Activated CD4-positive, alpha-beta T cell treated with anti-CD3 and anti-CD28 coated beads for 36 hours (primary cell): ENCODE measurements at regions not wholly inside any gene's neighbourhood (a gene's known extent, or its start where the extent isn't known, plus 50 kb on each side); places are given as distances from the start of the nearest gene placed in this dataset.
"Not testable (repeated sequence)": the region's sequence is repeated elsewhere in the genome, so short reads cannot be mapped to it uniquely, and the experiment has no call there.

Source experiments
- ATAC-seq: fragments of 200-7000 bp; cut with Tn5 transposase; one replicate; pipeline ENCODE4 v1.10.0; 2021; ENCODE audit warnings: mild to moderate bottlenecking, moderate library complexity
- CTCF ChIA-PET: fragments of 350-600 bp; sonication (Branson Sonifier 250); formaldehyde crosslinking; loops from one replicate; lab custom pipeline; 2021; ENCODE audit warnings: antibody characterized with exemption; lab: Charles Lee
- POLR2A ChIA-PET: fragments of 350-600 bp; sonication (Branson Sonifier 250); formaldehyde crosslinking; loops from one replicate; lab custom pipeline; 2021; ENCODE audit warnings: antibody characterized with exemption, inconsistent platforms; lab: Charles Lee
- DNase-seq: peaks from one replicate; pipeline ENCODE4 v3.0.0-alpha.2; 2020
- H3K27ac Mint-ChIP-seq: one replicate; pipeline ENCODE4 v1.8.0; 2021; ENCODE audit warnings: mixed read lengths
- H3K27me3 Mint-ChIP-seq: one replicate; pipeline ENCODE4 v1.8.0; 2021; ENCODE audit warnings: mixed read lengths
- H3K36me3 Mint-ChIP-seq: one replicate; pipeline ENCODE4 v1.8.0; 2021; ENCODE audit warnings: low read depth, mixed read lengths
- H3K4me1 Mint-ChIP-seq: one replicate; pipeline ENCODE4 v1.8.0; 2021; ENCODE audit warnings: mixed read lengths
- H3K4me3 Mint-ChIP-seq: one replicate; pipeline ENCODE4 v1.8.0; 2021; ENCODE audit warnings: mild to moderate bottlenecking, moderate library complexity, mixed read lengths
- H3K9me3 Mint-ChIP-seq: one replicate; pipeline ENCODE4 v1.8.0; 2021; ENCODE audit warnings: low read depth, mixed read lengths
- intact Hi-C, 2 experiments: fragments of 100-400 bp; cut with DNase I in 1 of 2; cut with micrococcal nuclease in 1 of 2; formaldehyde crosslinking; loops; one replicate each; pipeline versions ENCODE4 v1.14.2 to v1.15.1; 2022 to 2024; cut with DNase I, micrococcal nuclease

GRCh38 chr1:5727191-5727590 lies 265.0 kb downstream of the NPHP4 start:
- H3K27me3 Mint-ChIP-seq: no peaks in the 10 kb centered on the region
- no peak overlapping the region for H3K27ac Mint-ChIP-seq
- H3K4me1 Mint-ChIP-seq: no peaks in the 10 kb centered on the region
- H3K36me3 Mint-ChIP-seq: no peaks in the 10 kb centered on the region
- DNase-seq (no peak), ATAC-seq (no peak)
- no peak overlapping the region for H3K4me3 Mint-ChIP-seq
- ChIA-PET CTCF (no interaction called here), POLR2A (no interaction called here)
- no peaks in the 10 kb centered on the region for H3K9me3 Mint-ChIP-seq
- intact Hi-C loops: no loop called here

DNA sequence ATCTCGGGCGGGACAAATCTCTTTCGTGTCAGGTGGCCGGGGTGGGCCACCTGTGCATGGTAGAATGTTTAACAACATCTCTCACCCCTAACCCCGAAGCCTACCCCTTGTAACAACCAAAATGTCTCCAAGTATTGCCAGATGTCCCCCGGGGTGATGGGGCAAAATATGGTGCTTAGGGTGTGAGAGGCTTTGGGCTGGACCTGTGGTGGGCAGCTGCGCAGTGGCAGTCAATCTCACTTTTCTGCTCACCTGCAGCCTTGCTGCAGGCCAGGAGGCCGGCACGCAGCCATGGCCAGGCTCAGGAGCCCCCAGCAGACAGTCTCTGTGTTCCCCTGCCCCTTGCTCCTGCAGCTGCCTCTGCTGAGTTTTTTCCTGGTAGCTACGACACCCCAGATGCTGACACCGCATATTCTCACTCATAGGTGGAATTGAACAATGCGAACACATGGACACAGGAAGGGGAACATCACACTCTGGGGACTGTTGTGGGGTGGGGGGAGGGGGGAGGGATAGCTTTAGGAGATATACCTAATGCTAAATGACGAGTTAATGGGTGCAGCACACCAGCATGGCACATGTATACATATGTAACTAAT lies 265.5 kb downstream of the NPHP4 start:
- H3K4me3 Mint-ChIP-seq, CTCF ChIA-PET, H3K36me3 Mint-ChIP-seq, H3K4me1 Mint-ChIP-seq, intact Hi-C loops, H3K27me3 Mint-ChIP-seq, H3K27ac Mint-ChIP-seq, H3K9me3 Mint-ChIP-seq, DNase-seq, POLR2A ChIA-PET, ATAC-seq: not testable (repeated sequence)

- POLR2A ChIA-PET: no interaction called here
- DNase-seq (no peak), ATAC-seq (no peak)
- intact Hi-C loops: no loop called here
- Mint-ChIP-seq H3K27ac (no peak overlapping the region), H3K27me3 (no peaks in the 10 kb centered on the region), H3K9me3 (no peaks in the 10 kb centered on the region), H3K36me3 (no peaks in the 10 kb centered on the region), H3K4me3 (no peak overlapping the region), H3K4me1 (no peaks in the 10 kb centered on the region)
- CTCF ChIA-PET: no interaction called here
These were observed 266.2 kb downstream of the NPHP4 start for GRCh38 chr1:5725855-5726585.

- no peak for ATAC-seq
- Mint-ChIP-seq H3K9me3 (no peaks in the 10 kb centered on the region), H3K36me3 (no peaks in the 10 kb centered on the region), H3K27ac (no peak overlapping the region), H3K27me3 (no peaks in the 10 kb centered on the region), H3K4me1 (no peaks in the 10 kb centered on the region), H3K4me3 (no peak overlapping the region)
- POLR2A ChIA-PET: no interaction called here
- CTCF ChIA-PET: no interaction called here
- intact Hi-C loops: no loop called here
- DNase-seq: no peak
These were observed 266.8 kb downstream of the NPHP4 start for GRCh38 chr1:5725406-5725805.

- no peaks in the 10 kb centered on the region for H3K36me3 Mint-ChIP-seq
- H3K4me3 Mint-ChIP-seq: no peak overlapping the region
- intact Hi-C loops: no loop called here
- ATAC-seq (no peak), DNase-seq (no peak)
- no peaks in the 10 kb centered on the region for H3K27me3 Mint-ChIP-seq
- no peaks in the 10 kb centered on the region for H3K9me3 Mint-ChIP-seq
- ChIA-PET POLR2A (no interaction called here), CTCF (interaction anchor here (1.0 kb wide), 1 partner anchor 126 kb away, joined by 3 read pairs; no protein-coding TSS in a partner anchor)
- no peak overlapping the region for H3K27ac Mint-ChIP-seq
- no peaks in the 10 kb centered on the region for H3K4me1 Mint-ChIP-seq
These were observed 267.4 kb downstream of the NPHP4 start for GRCh38 chr1:5724847-5725246.

DNA sequence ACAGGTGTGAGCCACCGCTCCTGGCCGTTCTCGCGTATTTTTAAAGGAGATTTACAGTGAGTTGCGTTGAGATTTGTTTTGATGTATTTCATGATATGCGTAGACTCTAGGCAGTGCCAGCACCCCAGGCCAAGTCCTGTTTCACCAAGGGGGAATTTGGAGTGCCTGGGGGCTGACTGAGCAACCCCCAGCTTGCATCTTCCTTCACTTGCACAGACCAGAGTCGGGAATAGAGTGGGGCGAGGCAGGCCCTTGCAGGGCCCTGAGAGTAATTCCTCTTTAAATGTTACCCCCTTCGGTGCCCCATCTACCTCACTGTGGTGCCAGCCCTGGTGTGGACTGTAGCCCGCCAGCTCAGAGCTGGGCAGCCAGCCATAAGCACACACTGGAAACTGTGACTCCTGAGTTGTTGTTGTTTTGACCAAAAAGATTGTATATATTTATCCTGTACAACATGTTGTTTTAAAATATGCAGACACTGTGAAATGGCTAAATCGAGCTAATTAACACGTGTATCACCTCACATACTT lies 269.5 kb downstream of the NPHP4 start:
- no peak for ATAC-seq

DNA sequence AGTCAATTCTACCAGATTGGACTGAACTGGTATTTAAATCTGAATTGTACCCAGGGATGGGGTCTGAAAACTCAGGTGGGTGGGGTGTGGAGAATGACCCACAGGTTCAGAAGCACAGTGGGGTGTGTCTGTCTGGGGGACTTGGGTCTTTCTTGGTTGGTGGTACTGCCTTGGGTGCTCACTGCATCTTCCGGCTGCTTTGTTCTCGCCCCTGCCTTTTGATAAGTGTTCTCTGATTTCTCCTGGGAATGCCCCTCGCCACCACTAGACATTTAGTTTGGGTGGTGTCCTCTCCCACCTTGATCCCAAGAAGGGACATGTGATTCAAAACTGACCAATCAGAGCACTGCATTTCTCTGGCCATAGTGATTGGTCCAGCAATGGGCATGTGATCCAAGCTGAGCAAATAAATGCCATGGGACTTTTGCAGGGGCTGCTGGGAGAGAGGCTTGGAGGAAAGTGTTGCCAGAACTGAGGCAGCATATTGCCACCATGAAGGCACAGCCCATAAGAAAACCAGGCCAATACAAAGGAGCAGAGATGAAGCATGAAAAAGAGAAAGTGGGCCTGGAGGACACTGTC lies 270.5 kb downstream of the NPHP4 start:
- ATAC-seq (no peak), DNase-seq (no peak)
- CTCF ChIA-PET: interaction anchor here (0.7 kb wide), 1 partner anchor 86 kb away, joined by 3 read pairs; no protein-coding TSS in a partner anchor
- Mint-ChIP-seq H3K4me3 (no peak overlapping the region), H3K9me3 (no peaks in the 10 kb centered on the region), H3K27ac (no peak overlapping the region), H3K36me3 (no peaks in the 10 kb centered on the region), H3K4me1 (no peaks in the 10 kb centered on the region), H3K27me3 (peaks cover 2% of the 10 kb centered on the region)
- POLR2A ChIA-PET: no interaction called here
- intact Hi-C loops: no loop called here

More for the DNA sequence above, 269.5 kb downstream of the NPHP4 start:
- no peak overlapping the region for H3K4me3 Mint-ChIP-seq
- H3K9me3 Mint-ChIP-seq: no peaks in the 10 kb centered on the region
- H3K36me3 Mint-ChIP-seq: no peaks in the 10 kb centered on the region
- no peak overlapping the region for H3K27ac Mint-ChIP-seq
- H3K27me3 Mint-ChIP-seq: no peaks in the 10 kb centered on the region
- intact Hi-C loops: no loop called here
- POLR2A ChIA-PET: no interaction called here
- DNase-seq: no peak
- H3K4me1 Mint-ChIP-seq: no peaks in the 10 kb centered on the region
- CTCF ChIA-PET: no interaction called here

GRCh38 chr1:5720936-5721335 lies 271.3 kb downstream of the NPHP4 start:
- POLR2A ChIA-PET: no interaction called here
- H3K27ac Mint-ChIP-seq: no peak overlapping the region
- no peaks in the 10 kb centered on the region for H3K4me1 Mint-ChIP-seq
- no peak overlapping the region for H3K4me3 Mint-ChIP-seq
- no peaks in the 10 kb centered on the region for H3K36me3 Mint-ChIP-seq
- H3K9me3 Mint-ChIP-seq: no peaks in the 10 kb centered on the region
- DNase-seq (no peak), ATAC-seq (no peak)
- peaks cover 2% of the 10 kb centered on the region for H3K27me3 Mint-ChIP-seq
- intact Hi-C loops: no loop called here
- CTCF ChIA-PET: interaction anchor here (0.7 kb wide), 1 partner anchor 85 kb away, joined by 3 read pairs; no protein-coding TSS in a partner anchor

- no peaks in the 10 kb centered on the region for H3K9me3 Mint-ChIP-seq
- CTCF ChIA-PET: no interaction called here
These were observed 271.7 kb downstream of the NPHP4 start for GRCh38 chr1:5720484-5720883.

DNA sequence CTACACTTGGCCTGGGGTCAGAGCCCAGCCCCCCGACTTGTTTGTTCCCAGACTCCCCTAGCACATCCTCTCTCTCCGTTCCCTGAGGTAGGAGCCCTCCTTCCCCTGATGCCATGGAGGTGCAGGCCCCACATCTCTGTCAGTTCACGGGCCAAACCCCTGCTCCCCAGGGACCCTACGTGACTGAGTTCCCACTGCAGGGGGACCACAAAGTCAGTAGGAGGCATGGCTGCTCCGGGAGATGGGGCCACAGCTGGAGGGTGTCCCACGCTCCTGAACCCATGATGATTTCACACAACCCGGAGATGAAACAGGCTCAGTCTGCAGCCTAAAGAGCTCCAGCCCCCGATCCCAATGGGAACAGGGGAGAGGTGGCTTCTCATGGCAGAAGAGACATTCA lies 272.2 kb downstream of the NPHP4 start:
- H3K27me3 Mint-ChIP-seq: peaks cover 5% of the 10 kb centered on the region
- H3K4me3 Mint-ChIP-seq: no peak overlapping the region
- no peak for ATAC-seq

More at GRCh38 chr1:5720484-5720883, 271.7 kb downstream of the NPHP4 start:
- Mint-ChIP-seq H3K36me3 (no peaks in the 10 kb centered on the region), H3K4me3 (no peak overlapping the region), H3K4me1 (no peaks in the 10 kb centered on the region), H3K27me3 (peaks cover 2% of the 10 kb centered on the region), H3K27ac (no peak overlapping the region)
- ATAC-seq (no peak), DNase-seq (no peak)
- intact Hi-C loops: no loop called here
- POLR2A ChIA-PET: no interaction called here

DNA sequence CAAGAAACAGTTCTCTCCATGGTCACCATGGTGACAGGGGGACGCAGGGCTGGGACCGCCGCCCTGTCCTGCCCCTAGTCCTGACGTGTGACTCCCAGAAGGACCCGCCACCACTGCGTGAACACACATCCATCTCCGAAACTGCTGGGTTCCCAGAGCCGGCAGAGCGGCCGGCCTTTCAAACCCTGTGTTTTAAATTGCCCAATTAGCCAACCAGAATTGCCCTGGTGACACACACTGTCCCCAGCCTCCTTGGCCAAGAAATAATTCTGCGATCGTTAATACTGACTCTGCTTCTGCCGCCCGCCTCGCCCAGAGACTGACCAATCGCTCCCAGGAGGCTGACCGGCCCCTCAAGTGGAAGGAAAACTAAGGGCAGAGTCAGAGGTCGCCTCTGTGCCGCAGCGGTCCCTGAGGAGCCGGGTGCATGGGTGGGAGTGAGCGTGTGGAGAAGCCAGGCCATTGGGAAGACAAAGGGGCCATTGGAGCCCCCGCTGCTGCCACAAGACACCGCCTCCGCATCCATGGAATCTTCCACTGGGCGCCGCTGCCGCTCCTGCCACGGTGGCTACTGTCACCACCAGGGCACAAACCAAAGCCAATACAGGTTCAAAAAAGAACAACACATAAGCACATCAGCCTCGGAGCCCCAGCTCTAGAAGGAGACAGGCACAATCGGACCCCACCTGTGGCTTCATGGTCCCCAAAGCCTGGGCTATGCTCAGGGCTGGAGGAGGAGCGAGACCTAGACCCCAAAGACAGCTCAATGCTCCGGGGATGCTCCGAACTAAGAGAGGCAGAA lies 273.2 kb downstream of the NPHP4 start:
- Mint-ChIP-seq H3K27me3 (peaks cover 7% of the 10 kb centered on the region), H3K4me1 (no peaks in the 10 kb centered on the region), H3K9me3 (no peaks in the 10 kb centered on the region), H3K4me3 (no peak overlapping the region), H3K27ac (no peak overlapping the region), H3K36me3 (no peaks in the 10 kb centered on the region)
- intact Hi-C loops: no loop called here
- no peak for DNase-seq
- ChIA-PET CTCF (interaction anchor here (0.7 kb wide), 1 partner anchor 183 kb away, joined by 5 read pairs; no protein-coding TSS in a partner anchor), POLR2A (no interaction called here)
- no peak for ATAC-seq

More for the DNA sequence above, 272.2 kb downstream of the NPHP4 start:
- no peak overlapping the region for H3K27ac Mint-ChIP-seq
- DNase-seq: no peak
- intact Hi-C loops: no loop called here
- ChIA-PET CTCF (interaction anchor here (0.7 kb wide), 1 partner anchor 184 kb away, joined by 5 read pairs; no protein-coding TSS in a partner anchor), POLR2A (no interaction called here)
- H3K9me3 Mint-ChIP-seq: no peaks in the 10 kb centered on the region
- H3K36me3 Mint-ChIP-seq: no peaks in the 10 kb centered on the region
- no peaks in the 10 kb centered on the region for H3K4me1 Mint-ChIP-seq
